CD4-positive, alpha-beta T cell (primary cell): ENCODE measurements at regions not wholly inside any gene's neighbourhood (a gene's known extent, or its start where the extent isn't known, plus 50 kb on each side); places are given as distances from the start of the nearest gene placed in this dataset.

Experiments
- ATAC-seq: fragments of 200-7000 bp; cut with Tn5 transposase; one replicate; pipeline ENCODE4 v1.10.0; 2022; ENCODE audit warnings: mild to moderate bottlenecking; ENCODE audit not compliant: poor library complexity
- CTCF ChIA-PET: fragments of 350-600 bp; sonication (Branson Sonifier 250); formaldehyde crosslinking; loops from one replicate; lab custom pipeline; 2021; ENCODE audit warnings: antibody characterized with exemption, inconsistent platforms; lab: Charles Lee
- POLR2A ChIA-PET: fragments of 350-600 bp; sonication (Branson Sonifier 250); formaldehyde crosslinking; loops from one replicate; lab custom pipeline; 2021; ENCODE audit warnings: antibody characterized with exemption, inconsistent platforms; lab: Charles Lee
- DNase-seq, 14 experiments: peaks; one replicate each; pipeline ENCODE4 v3.0.0-alpha.2; 2013 to 2020; ENCODE audit warnings: mixed read lengths in 2 of 14
- H3K27ac ChIP-seq, 2 donors: one replicate each; pipeline versions ENCODE4 v1.5.1 to v1.7.0; 2013; ENCODE audit warnings: low read length in 2 of 2, low read depth in 1 of 2, mild to moderate bottlenecking in 1 of 2
- H3K27me3 ChIP-seq, 2 experiments: 1 replicate in 1 of 2; 2 replicates in 1 of 2; pipeline versions ENCODE4 v1.6.1 to v1.7.0; 2013; ENCODE audit warnings: low read length in 2 of 2, control low read depth in 1 of 2, mild to moderate bottlenecking in 1 of 2, moderate library complexity in 1 of 2; ENCODE audit not compliant: insufficient read depth in 2 of 2, control insufficient read depth in 1 of 2
- H3K36me3 ChIP-seq: one replicate; pipeline ENCODE4 v1.6.1; 2013; ENCODE audit warnings: low read length, control low read depth; ENCODE audit not compliant: insufficient read depth
- H3K4me1 ChIP-seq: one replicate; pipeline ENCODE4 v1.6.1; 2013; ENCODE audit warnings: low read length, control low read depth; ENCODE audit not compliant: insufficient read depth
- H3K4me3 ChIP-seq: one replicate; pipeline ENCODE4 v1.5.1; 2013; ENCODE audit warnings: mild to moderate bottlenecking, low read length, moderate library complexity
- H3K9me3 ChIP-seq, 2 experiments: 1 replicate in 1 of 2; 2 replicates in 1 of 2; pipeline versions ENCODE4 v1.6.1 to v1.7.0; 2013; ENCODE audit warnings: low read length in 2 of 2, mild to moderate bottlenecking in 2 of 2, control low read depth in 1 of 2, moderate library complexity in 1 of 2; ENCODE audit not compliant: control insufficient read depth in 1 of 2, insufficient read depth in 1 of 2
- H3K27ac Mint-ChIP-seq: one replicate; pipeline ENCODE4 v1.8.0; 2020; ENCODE audit warnings: mixed read lengths
- H3K27me3 Mint-ChIP-seq: one replicate; pipeline ENCODE4 v1.8.0; 2021; ENCODE audit warnings: mixed read lengths
- H3K36me3 Mint-ChIP-seq: one replicate; pipeline ENCODE4 v1.8.0; 2021; ENCODE audit warnings: low read depth, mixed read lengths
- H3K4me1 Mint-ChIP-seq: one replicate; pipeline ENCODE4 v1.8.0; 2021; ENCODE audit warnings: low read depth, mixed read lengths
- H3K4me3 Mint-ChIP-seq: one replicate; pipeline ENCODE4 v1.8.0; 2020; ENCODE audit warnings: mild to moderate bottlenecking, mixed read lengths
- H3K9me3 Mint-ChIP-seq: one replicate; pipeline ENCODE4 v1.8.0; 2020; ENCODE audit warnings: mixed read lengths
- CTCF ChIP-seq: fragments of 200-600 bp; IDR thresholded peaks from one replicate; pipeline ENCODE4 v1.8.0; 2022; ENCODE audit warnings: antibody characterized with exemption, mild to moderate bottlenecking
- intact Hi-C, 2 experiments: fragments of 100-400 bp; cut with DNase I in 1 of 2; cut with micrococcal nuclease in 1 of 2; formaldehyde crosslinking; loops; one replicate each; pipeline versions ENCODE4 v1.15.1 to v1.9.0; 2023 to 2025; cut with DNase I, micrococcal nuclease

- Histone ChIP-seq H3K27ac (no peak overlapping the region), H3K36me3 (no peaks in the 10 kb centered on the region), H3K4me3 (no peak overlapping the region), H3K27me3 (no peaks in the 10 kb centered on the region), H3K9me3 (peaks cover 0 to 3% of the 10 kb centered on the region in 2 experiments), H3K4me1 (no peaks in the 10 kb centered on the region)
- DNase-seq, result no peak
- no peak for ATAC-seq
- Mint-ChIP-seq H3K4me3 (no peak overlapping the region), H3K27ac (no peak overlapping the region), H3K36me3 (no peaks in the 10 kb centered on the region), H3K4me1 (no peaks in the 10 kb centered on the region), H3K27me3 (no peaks in the 10 kb centered on the region), H3K9me3 (no peaks in the 10 kb centered on the region)
- ChIA-PET CTCF (no interaction called here), POLR2A (no interaction called here)
- intact Hi-C loops, result no loop called here
- no peak for TF ChIP-seq CTCF
These were observed 158.7 kb downstream of the TDRD15 start for GRCh38 chr2:21282515-21282898.

GRCh38 chr2:21288299-21288698 lies 164.5 kb downstream of the TDRD15 start:
- H3K4me1 ChIP-seq, result no peaks in the 10 kb centered on the region
- intact Hi-C loops, result no loop called here
- Mint-ChIP-seq H3K4me1 (no peaks in the 10 kb centered on the region), H3K9me3 (no peaks in the 10 kb centered on the region), H3K27me3 (no peaks in the 10 kb centered on the region), H3K36me3 (no peaks in the 10 kb centered on the region), H3K27ac (no peak overlapping the region), H3K4me3 (no peak overlapping the region)
- H3K4me3 ChIP-seq, result no peak overlapping the region
- no peak overlapping the region for H3K27ac ChIP-seq
- TF ChIP-seq CTCF, result no peak
- no peaks in the 10 kb centered on the region for H3K36me3 ChIP-seq
- H3K9me3 ChIP-seq, result no peaks in the 10 kb centered on the region
- DNase-seq (no peak), ATAC-seq (no peak)
- H3K27me3 ChIP-seq, result no peaks in the 10 kb centered on the region
- POLR2A ChIA-PET, result no interaction called here
- CTCF ChIA-PET, result no interaction called here

- Mint-ChIP-seq H3K4me3 (no peak overlapping the region), H3K36me3 (no peaks in the 10 kb centered on the region), H3K9me3 (no peaks in the 10 kb centered on the region), H3K4me1 (no peaks in the 10 kb centered on the region), H3K27ac (no peak overlapping the region), H3K27me3 (no peaks in the 10 kb centered on the region)
- ATAC-seq (no peak), DNase-seq (no peak)
- intact Hi-C loops, result no loop called here
- H3K9me3 ChIP-seq, result no peaks in the 10 kb centered on the region
- no peaks in the 10 kb centered on the region for H3K27me3 ChIP-seq
- H3K4me1 ChIP-seq, result no peaks in the 10 kb centered on the region
- H3K4me3 ChIP-seq, result no peak overlapping the region
- H3K27ac ChIP-seq, result no peak overlapping the region
- H3K36me3 ChIP-seq, result no peaks in the 10 kb centered on the region
- POLR2A ChIA-PET, result no interaction called here
- CTCF ChIA-PET, result no interaction called here
- TF ChIP-seq CTCF, result no peak
These were observed 165.2 kb downstream of the TDRD15 start for GRCh38 chr2:21288739-21289520.
